ENCODE measurements at regions not wholly inside any gene's neighbourhood (a gene's known extent, or its start where the extent isn't known, plus 50 kb on each side); places are given as distances from the start of the nearest gene placed in this dataset.

- Mint-ChIP-seq H3K9me3 (no peaks in the 10 kb centered on the region), H3K27me3 (peaks cover 50% of the 10 kb centered on the region), H3K4me1 (no peaks in the 10 kb centered on the region), H3K27ac (ENCODE audit: low read depth) (no peak overlapping the region), H3K36me3 (ENCODE audit: insufficient read depth) (peaks cover 2% of the 10 kb centered on the region), H3K4me3 (no peak overlapping the region)
- DNase-seq (ENCODE audit: low spot score in 2 of 2) (no peak), ATAC-seq (replicated peaks; ENCODE audit: extremely low read depth, poor library complexity, severe bottlenecking) (no peak)
These were observed 50.2 kb upstream of the OSR1 start for GRCh38 chr2:19408592-19408991.

Measured in central memory CD8-positive, alpha-beta T cell (primary cell).